HEK293 (cell line): ENCODE measurements at regions not wholly inside any gene's neighbourhood (a gene's known extent, or its start where the extent isn't known, plus 50 kb on each side); places are given as distances from the start of the nearest gene placed in this dataset.

Experiments used
- KLF9 ChIP-seq: fragments of 450-650 bp; formaldehyde crosslinking; IDR thresholded peaks from 2 replicates; pipeline ENCODE4 v1.5.1; 2016; ENCODE audit warnings: missing biosample characterization, missing genetic modification characterization, low read depth
- TCF7L2 ChIP-seq: IDR thresholded peaks from 2 replicates; pipeline ENCODE4 v1.6.1; 2011; ENCODE audit warnings: low read depth, mild to moderate bottlenecking, inconsistent platforms, low read length, moderate library complexity, borderline replicate concordance
- TSHZ1 ChIP-seq: fragments of 450-650 bp; formaldehyde crosslinking; IDR thresholded peaks from 2 replicates; pipeline ENCODE4 v1.5.1; 2016; ENCODE audit warnings: missing biosample characterization, missing genetic modification characterization, borderline replicate concordance
- ZFP37 ChIP-seq: fragments of 450-650 bp; formaldehyde crosslinking; IDR thresholded peaks from 2 replicates; pipeline ENCODE4 v1.5.1; 2016; ENCODE audit warnings: missing biosample characterization, missing genetic modification characterization
- ZNF518A ChIP-seq: fragments of 450-650 bp; formaldehyde crosslinking; conservative IDR thresholded peaks from 2 replicates; pipeline ENCODE4 v1.5.1; 2016; ENCODE audit warnings: low read depth, missing biosample characterization, missing genetic modification characterization

- TF ChIP-seq ZFP37 (tag by site-specific recombination) = no peak
- no peak for TF ChIP-seq TCF7L2
- TF ChIP-seq KLF9 (tag by site-specific recombination) = no peak
- TF ChIP-seq TSHZ1 = no peak
- TF ChIP-seq ZNF518A (tag by site-specific recombination) = no peak
Measured at GRCh38 chr11:39190751-39191150, 2268.7 kb downstream of the LRRC4C start.
